Left lung (tissue), 4 donors: ENCODE measurements at regions not wholly inside any gene's neighbourhood (a gene's known extent, or its start where the extent isn't known, plus 50 kb on each side); places are given as distances from the start of the nearest gene placed in this dataset.

Experiments
- ATAC-seq: fragments of 200-7000 bp; cut with Tn5 transposase; one replicate; pipeline ENCODE4 v1.9.1; 2020; ENCODE audit warnings: moderate library complexity
- DNase-seq, 4 donors: peaks; one replicate each; pipeline ENCODE4 v3.0.0-alpha.2; 2013 to 2020
- H3K27ac ChIP-seq, 2 donors: fragments of 200-600 bp; sonication (generic) in 1 of 2; one replicate each; pipeline versions ENCODE4 v1.5.0 to v1.8.0; 2020 to 2021
- H3K27me3 ChIP-seq, 2 donors: fragments of 200-600 bp; sonication (generic) in 1 of 2; one replicate each; pipeline versions ENCODE4 v1.5.0 to v1.8.0; 2020 to 2021
- H3K36me3 ChIP-seq, 2 donors: fragments of 200-600 bp; sonication (generic) in 1 of 2; one replicate each; pipeline versions ENCODE4 v1.5.0 to v1.8.0; 2020 to 2021
- H3K4me1 ChIP-seq, 2 donors: fragments of 200-600 bp; one replicate each; pipeline ENCODE4 v1.8.0; 2021
- H3K4me3 ChIP-seq, 2 donors: fragments of 200-600 bp; sonication (generic) in 1 of 2; one replicate each; pipeline versions ENCODE4 v1.5.0 to v1.8.0; 2020 to 2021; ENCODE audit warnings: mild to moderate bottlenecking in 1 of 2
- H3K9me3 ChIP-seq, 2 donors: fragments of 200-600 bp; sonication (generic) in 1 of 2; one replicate each; pipeline versions ENCODE4 v1.5.0 to v1.8.0; 2020 to 2021
- intact Hi-C, 2 donors: fragments of 100-400 bp; cut with DNase I; formaldehyde crosslinking; loops; one replicate each; pipeline versions ENCODE4 v1.11.2 to v1.14.2; 2022
- TF ChIP-seq, protein P1 (sequence below), 2 donors: fragments of 200-600 bp; sonication (generic) in 1 of 2; IDR thresholded peaks; one replicate each; pipeline versions ENCODE4 v1.5.0 to v1.8.0; 2021; ENCODE audit warnings: antibody characterized with exemption in 2 of 2
- donor health status: DM: no; HTN: yes; CAD: no.
- donor health status: DM: no; HTN: no; CAD: no.

DNA sequence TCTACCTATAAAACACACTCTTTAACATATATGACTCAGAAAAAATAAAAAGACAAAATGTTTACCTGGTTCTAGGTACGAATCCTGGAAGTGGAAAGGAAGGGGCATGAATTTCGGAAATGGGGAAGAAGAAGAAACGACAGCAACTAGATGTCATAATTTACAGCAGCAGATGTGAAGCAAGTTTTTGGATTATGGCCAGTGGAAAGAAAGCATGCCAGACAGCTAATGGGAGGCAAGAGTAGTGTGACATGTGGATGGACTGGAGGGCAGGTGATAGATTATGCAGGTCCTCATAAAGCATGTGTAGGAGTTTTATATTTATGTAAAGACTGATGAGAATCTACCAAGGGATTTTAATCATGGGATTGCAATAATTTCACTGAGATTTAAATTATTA lies 279.0 kb upstream of the TACR3 start:
- H3K36me3 ChIP-seq, result no peaks in the 10 kb centered on the region

DNA sequence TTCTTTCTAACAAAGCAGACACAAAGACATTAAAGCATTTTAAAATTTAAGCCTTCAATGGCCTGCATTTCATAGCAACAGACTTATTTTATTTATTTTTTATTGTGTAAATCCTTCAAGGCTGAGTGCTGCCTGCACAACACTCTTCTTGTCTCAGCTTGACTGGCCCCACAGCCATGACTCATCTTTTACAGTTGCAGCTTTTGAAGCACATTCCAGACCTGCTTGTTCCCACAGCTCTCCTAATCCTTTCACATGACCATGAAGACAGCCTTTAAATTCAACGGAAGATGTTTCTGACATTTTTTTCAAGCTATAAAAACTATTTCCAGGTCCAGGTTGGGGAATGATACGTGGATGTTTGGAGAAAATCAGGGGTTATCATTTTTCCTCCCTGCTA lies 276.9 kb upstream of the TACR3 start:
- TF ChIP-seq, protein P1, sequence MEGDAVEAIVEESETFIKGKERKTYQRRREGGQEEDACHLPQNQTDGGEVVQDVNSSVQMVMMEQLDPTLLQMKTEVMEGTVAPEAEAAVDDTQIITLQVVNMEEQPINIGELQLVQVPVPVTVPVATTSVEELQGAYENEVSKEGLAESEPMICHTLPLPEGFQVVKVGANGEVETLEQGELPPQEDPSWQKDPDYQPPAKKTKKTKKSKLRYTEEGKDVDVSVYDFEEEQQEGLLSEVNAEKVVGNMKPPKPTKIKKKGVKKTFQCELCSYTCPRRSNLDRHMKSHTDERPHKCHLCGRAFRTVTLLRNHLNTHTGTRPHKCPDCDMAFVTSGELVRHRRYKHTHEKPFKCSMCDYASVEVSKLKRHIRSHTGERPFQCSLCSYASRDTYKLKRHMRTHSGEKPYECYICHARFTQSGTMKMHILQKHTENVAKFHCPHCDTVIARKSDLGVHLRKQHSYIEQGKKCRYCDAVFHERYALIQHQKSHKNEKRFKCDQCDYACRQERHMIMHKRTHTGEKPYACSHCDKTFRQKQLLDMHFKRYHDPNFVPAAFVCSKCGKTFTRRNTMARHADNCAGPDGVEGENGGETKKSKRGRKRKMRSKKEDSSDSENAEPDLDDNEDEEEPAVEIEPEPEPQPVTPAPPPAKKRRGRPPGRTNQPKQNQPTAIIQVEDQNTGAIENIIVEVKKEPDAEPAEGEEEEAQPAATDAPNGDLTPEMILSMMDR (IDR thresholded peaks at IDR 0.05), result no peak
- no peak overlapping the region for H3K4me3 ChIP-seq
- no peak overlapping the region for H3K27ac ChIP-seq
- H3K9me3 ChIP-seq, result peaks cover 0 to 14% of the 10 kb centered on the region in 2 donors
- H3K36me3 ChIP-seq, result no peaks in the 10 kb centered on the region
- ATAC-seq (peak; percentile 98), DNase-seq (peak in 2 of 4 donors; percentile 3 to 40)
- no peaks in the 10 kb centered on the region for H3K4me1 ChIP-seq
- H3K27me3 ChIP-seq, result no peaks in the 10 kb centered on the region
- intact Hi-C loops, result no loop called here

More for the DNA sequence above, 279.0 kb upstream of the TACR3 start:
- DNase-seq (no peak), ATAC-seq (no peak)
- TF ChIP-seq, protein P1 (IDR thresholded peaks at IDR 0.05), result no peak
- H3K4me1 ChIP-seq, result no peaks in the 10 kb centered on the region
- intact Hi-C loops, result no loop called here
- no peak overlapping the region for H3K27ac ChIP-seq
- H3K27me3 ChIP-seq, result no peaks in the 10 kb centered on the region
- no peak overlapping the region for H3K4me3 ChIP-seq
- peaks cover 0 to 25% of the 10 kb centered on the region in 2 donors for H3K9me3 ChIP-seq

DNA sequence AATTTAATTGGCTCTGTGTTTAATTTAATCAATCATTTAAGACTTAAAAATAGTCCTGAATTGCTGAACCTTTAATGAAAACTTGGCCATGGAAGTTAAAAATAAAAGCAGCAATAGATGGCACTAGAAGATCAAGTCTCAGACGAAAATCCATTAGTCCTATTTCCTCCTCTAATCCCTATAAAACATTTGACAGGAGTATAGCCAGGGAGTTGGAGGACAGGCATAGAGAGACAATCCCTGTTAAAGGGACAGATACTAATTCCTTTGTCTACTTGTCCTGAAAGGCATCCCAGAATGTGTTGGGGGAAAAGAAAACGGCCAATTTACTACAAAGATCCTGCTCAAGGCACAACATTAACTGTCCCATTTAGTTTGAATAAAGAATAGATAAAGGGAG lies 276.3 kb upstream of the TACR3 start:
- Histone ChIP-seq H3K4me1 (no peaks in the 10 kb centered on the region), H3K27ac (no peak overlapping the region), H3K36me3 (no peaks in the 10 kb centered on the region), H3K4me3 (no peak overlapping the region), H3K27me3 (no peaks in the 10 kb centered on the region), H3K9me3 (peaks cover 0 to 15% of the 10 kb centered on the region in 2 donors)
- intact Hi-C loops, result no loop called here
- TF ChIP-seq, protein P1 (IDR thresholded peaks at IDR 0.05), result no peak
- DNase-seq (peak in 1 of 4 donors; percentile 10), ATAC-seq (peak; percentile 67)

DNA sequence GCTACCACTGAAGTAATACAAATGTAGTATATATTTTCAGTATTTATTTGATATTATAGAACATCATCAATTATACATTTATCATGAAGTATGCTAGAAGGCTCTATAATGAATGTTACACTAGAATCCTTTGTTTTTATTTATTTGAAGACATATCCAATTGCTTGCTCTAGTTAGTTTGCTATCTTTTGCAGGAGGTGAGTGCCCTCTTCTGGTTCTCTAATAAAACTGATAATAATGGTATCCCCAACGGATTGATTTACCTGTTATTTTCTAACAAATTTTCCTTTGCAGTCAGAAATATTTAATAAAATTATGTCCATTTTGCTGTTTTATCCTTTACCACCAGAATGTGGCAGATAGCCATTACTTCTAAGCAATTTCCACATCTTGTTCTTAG lies 274.3 kb upstream of the TACR3 start:
- ATAC-seq, result no peak

DNA sequence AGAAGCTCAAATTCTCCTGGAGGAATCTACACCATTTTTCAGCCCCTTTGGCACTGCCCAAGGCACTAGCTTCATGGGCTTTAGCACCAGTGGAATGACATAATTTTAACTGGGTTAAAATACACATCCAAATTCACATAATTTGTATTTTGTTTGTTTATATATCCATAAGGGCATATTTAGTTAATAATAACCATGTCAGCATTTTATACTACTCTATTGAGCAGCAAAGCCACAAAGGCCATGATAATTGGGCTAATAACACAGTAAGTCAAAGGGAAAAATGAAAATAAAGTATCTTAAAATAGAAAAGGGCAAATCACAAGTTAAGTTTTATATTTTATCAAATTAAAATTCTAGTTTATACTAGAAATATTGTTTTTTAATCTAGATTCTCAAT lies 262.7 kb upstream of the TACR3 start:
- H3K36me3 ChIP-seq, result no peaks in the 10 kb centered on the region
- no peaks in the 10 kb centered on the region for H3K27me3 ChIP-seq
- intact Hi-C loops, result no loop called here
- no peaks in the 10 kb centered on the region for H3K4me1 ChIP-seq
- H3K27ac ChIP-seq, result no peak overlapping the region
- peaks cover 0 to 7% of the 10 kb centered on the region in 2 donors for H3K9me3 ChIP-seq
- no peak for DNase-seq
- TF ChIP-seq, protein P1 (IDR thresholded peaks at IDR 0.05), result no peak
- H3K4me3 ChIP-seq, result no peak overlapping the region
- no peak for ATAC-seq

More for the DNA sequence above, 274.3 kb upstream of the TACR3 start:
- Histone ChIP-seq H3K36me3 (no peaks in the 10 kb centered on the region), H3K27me3 (no peaks in the 10 kb centered on the region), H3K27ac (no peak overlapping the region), H3K4me1 (no peaks in the 10 kb centered on the region), H3K9me3 (peaks cover 0 to 23% of the 10 kb centered on the region in 2 donors), H3K4me3 (no peak overlapping the region)
- intact Hi-C loops, result no loop called here
- TF ChIP-seq, protein P1 (IDR thresholded peaks at IDR 0.05), result no peak
- DNase-seq, result no peak
